ENCODE measurements at regions not wholly inside any gene's neighbourhood (a gene's known extent, or its start where the extent isn't known, plus 50 kb on each side); places are given as distances from the start of the nearest gene placed in this dataset.

GRCh38 chr12:115474539-115475353 is 790.8 kb upstream of the TBX3 start:
- H3K27ac ChIP-seq = peak overlapping the region in 3 of 4 donors; percentile 36 to 82 (median 55)
- H3K9me3 ChIP-seq = no peaks in the 10 kb centered on the region
- TF ChIP-seq, protein P1, sequence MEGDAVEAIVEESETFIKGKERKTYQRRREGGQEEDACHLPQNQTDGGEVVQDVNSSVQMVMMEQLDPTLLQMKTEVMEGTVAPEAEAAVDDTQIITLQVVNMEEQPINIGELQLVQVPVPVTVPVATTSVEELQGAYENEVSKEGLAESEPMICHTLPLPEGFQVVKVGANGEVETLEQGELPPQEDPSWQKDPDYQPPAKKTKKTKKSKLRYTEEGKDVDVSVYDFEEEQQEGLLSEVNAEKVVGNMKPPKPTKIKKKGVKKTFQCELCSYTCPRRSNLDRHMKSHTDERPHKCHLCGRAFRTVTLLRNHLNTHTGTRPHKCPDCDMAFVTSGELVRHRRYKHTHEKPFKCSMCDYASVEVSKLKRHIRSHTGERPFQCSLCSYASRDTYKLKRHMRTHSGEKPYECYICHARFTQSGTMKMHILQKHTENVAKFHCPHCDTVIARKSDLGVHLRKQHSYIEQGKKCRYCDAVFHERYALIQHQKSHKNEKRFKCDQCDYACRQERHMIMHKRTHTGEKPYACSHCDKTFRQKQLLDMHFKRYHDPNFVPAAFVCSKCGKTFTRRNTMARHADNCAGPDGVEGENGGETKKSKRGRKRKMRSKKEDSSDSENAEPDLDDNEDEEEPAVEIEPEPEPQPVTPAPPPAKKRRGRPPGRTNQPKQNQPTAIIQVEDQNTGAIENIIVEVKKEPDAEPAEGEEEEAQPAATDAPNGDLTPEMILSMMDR (IDR thresholded peaks at IDR 0.05) = peak in 3 of 6 experiments; percentile 21 to 27 (median 24)
- no peak for TF ChIP-seq POLR2A (IDR thresholded peaks at IDR 0.05)
- peaks cover 0 to 6% (median 0%) of the 10 kb centered on the region in 4 donors for H3K4me1 ChIP-seq
- H3K4me3 ChIP-seq = peak overlapping the region in 1 of 4 donors; percentile 11
- H3K36me3 ChIP-seq = no peaks in the 10 kb centered on the region
- DNase-seq = peak in 2 of 3 donors; percentile 81 to 89
- H3K27me3 ChIP-seq = no peaks in the 10 kb centered on the region

GRCh38 chr12:115473257-115473956 is 789.4 kb upstream of the TBX3 start:
- H3K27ac ChIP-seq = peak overlapping the region in 2 of 4 donors; percentile 24 to 82
- TF ChIP-seq, protein P1 (IDR thresholded peaks at IDR 0.05) = no peak
- TF ChIP-seq POLR2A (IDR thresholded peaks at IDR 0.05) = no peak
- DNase-seq = no peak

GRCh38 chr12:115472852-115473251 is 788.9 kb upstream of the TBX3 start:
- Histone ChIP-seq H3K36me3 (no peaks in the 10 kb centered on the region), H3K27me3 (no peaks in the 10 kb centered on the region), H3K27ac (peak overlapping the region in 2 of 4 donors; percentile 24 to 82), H3K9me3 (no peaks in the 10 kb centered on the region), H3K4me1 (peaks cover 0 to 6% (median 0%) of the 10 kb centered on the region in 4 donors), H3K4me3 (no peak overlapping the region)
- TF ChIP-seq, protein P1 (IDR thresholded peaks at IDR 0.05) = no peak
- no peak for TF ChIP-seq POLR2A (IDR thresholded peaks at IDR 0.05)
- peak in 2 of 3 donors; percentile 59 to 73 for DNase-seq

More at GRCh38 chr12:115473257-115473956, 789.4 kb upstream of the TBX3 start:
- Histone ChIP-seq H3K27me3 (no peaks in the 10 kb centered on the region), H3K9me3 (no peaks in the 10 kb centered on the region), H3K36me3 (no peaks in the 10 kb centered on the region), H3K4me3 (no peak overlapping the region), H3K4me1 (peaks cover 0 to 6% (median 0%) of the 10 kb centered on the region in 4 donors)

GRCh38 chr12:115470977-115471376 is 787.0 kb upstream of the TBX3 start:
- TF ChIP-seq, protein P1 (IDR thresholded peaks at IDR 0.05) = peak in 3 of 6 experiments; percentile 27 to 37 (median 28)
- no peak for TF ChIP-seq POLR2A (IDR thresholded peaks at IDR 0.05)
- no peak for DNase-seq
- H3K27me3 ChIP-seq = no peaks in the 10 kb centered on the region
- H3K36me3 ChIP-seq = no peaks in the 10 kb centered on the region
- no peak overlapping the region for H3K4me3 ChIP-seq
- H3K27ac ChIP-seq = peak overlapping the region in 3 of 4 donors; percentile 38 to 80 (median 69)
- no peaks in the 10 kb centered on the region for H3K9me3 ChIP-seq
- peaks cover 0 to 6% (median 0%) of the 10 kb centered on the region in 4 donors for H3K4me1 ChIP-seq

GRCh38 chr12:115470526-115470925 is 786.6 kb upstream of the TBX3 start:
- DNase-seq = peak in 2 of 3 donors; percentile 92
- H3K27ac ChIP-seq = peak overlapping the region in 3 of 4 donors; percentile 19 to 80 (median 70)
- H3K4me1 ChIP-seq = peaks cover 0 to 6% (median 0%) of the 10 kb centered on the region in 4 donors
- no peaks in the 10 kb centered on the region for H3K9me3 ChIP-seq
- TF ChIP-seq, protein P1 (IDR thresholded peaks at IDR 0.05) = no peak
- TF ChIP-seq POLR2A (IDR thresholded peaks at IDR 0.05) = peak; percentile 16 to 17
- no peak overlapping the region for H3K4me3 ChIP-seq
- H3K36me3 ChIP-seq = no peaks in the 10 kb centered on the region
- H3K27me3 ChIP-seq = no peaks in the 10 kb centered on the region

All from Peyer's patch (tissue), 4 donors.